ENCODE measurements at regions not wholly inside any gene's neighbourhood (a gene's known extent, or its start where the extent isn't known, plus 50 kb on each side); places are given as distances from the start of the nearest gene placed in this dataset.
"Not testable (repeated sequence)": the region's sequence is repeated elsewhere in the genome, so short reads cannot be mapped to it uniquely, and the experiment has no call there.

DNA sequence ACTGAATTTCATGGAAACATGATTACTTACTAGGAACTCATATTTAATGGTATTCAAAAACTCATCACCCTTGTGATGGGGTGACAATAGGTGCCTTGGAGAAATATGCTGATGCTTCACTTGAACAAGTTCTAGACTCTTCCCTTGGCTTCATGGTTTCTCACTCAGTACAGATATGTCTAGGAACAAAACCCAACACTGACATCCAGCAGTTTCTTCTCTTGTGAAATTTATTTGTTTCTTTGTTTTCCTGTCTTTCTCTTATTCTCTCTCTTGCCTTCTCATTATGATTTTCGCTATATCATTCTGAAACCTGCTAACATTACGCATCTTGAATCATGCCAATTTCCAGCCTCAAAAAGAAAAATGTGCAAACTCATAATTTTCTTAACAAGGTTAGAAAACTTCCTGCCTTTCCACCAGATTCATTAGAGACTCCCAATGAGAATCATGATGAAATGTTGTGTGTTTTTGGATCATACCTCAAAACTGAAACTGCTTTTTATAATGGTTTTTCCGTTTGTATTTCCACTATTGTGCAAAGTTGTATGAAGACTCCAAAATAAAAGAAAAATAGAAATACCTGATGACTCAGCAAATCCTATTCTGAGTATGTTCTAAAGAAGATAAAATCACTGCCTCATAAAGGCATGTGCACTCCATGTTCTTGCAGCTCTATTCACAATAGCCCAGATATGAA is 1021.5 kb downstream of the TMEM121 start:
- Histone ChIP-seq H3K27me3 (peaks cover 0 to 9% of the 10 kb centered on the region in 2 donors), H3K4me3 (no peak overlapping the region), H3K9me3 (no peaks in the 10 kb centered on the region), H3K27ac (no peak overlapping the region), H3K4me1 (no peaks in the 10 kb centered on the region), H3K36me3 (no peaks in the 10 kb centered on the region)
- DNase-seq (no peak), ATAC-seq (no peak)
- intact Hi-C loops (cut with DNase I), result no loop called here
- TF ChIP-seq, protein P1, sequence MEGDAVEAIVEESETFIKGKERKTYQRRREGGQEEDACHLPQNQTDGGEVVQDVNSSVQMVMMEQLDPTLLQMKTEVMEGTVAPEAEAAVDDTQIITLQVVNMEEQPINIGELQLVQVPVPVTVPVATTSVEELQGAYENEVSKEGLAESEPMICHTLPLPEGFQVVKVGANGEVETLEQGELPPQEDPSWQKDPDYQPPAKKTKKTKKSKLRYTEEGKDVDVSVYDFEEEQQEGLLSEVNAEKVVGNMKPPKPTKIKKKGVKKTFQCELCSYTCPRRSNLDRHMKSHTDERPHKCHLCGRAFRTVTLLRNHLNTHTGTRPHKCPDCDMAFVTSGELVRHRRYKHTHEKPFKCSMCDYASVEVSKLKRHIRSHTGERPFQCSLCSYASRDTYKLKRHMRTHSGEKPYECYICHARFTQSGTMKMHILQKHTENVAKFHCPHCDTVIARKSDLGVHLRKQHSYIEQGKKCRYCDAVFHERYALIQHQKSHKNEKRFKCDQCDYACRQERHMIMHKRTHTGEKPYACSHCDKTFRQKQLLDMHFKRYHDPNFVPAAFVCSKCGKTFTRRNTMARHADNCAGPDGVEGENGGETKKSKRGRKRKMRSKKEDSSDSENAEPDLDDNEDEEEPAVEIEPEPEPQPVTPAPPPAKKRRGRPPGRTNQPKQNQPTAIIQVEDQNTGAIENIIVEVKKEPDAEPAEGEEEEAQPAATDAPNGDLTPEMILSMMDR (IDR thresholded peaks at IDR 0.05), result no peak

GRCh38 chr14:106549064-106549463 is 1022.7 kb downstream of the TMEM121 start:
- Histone ChIP-seq H3K9me3 (no peaks in the 10 kb centered on the region), H3K36me3 (no peaks in the 10 kb centered on the region), H3K4me3 (no peak overlapping the region), H3K27me3 (peaks cover 0 to 9% of the 10 kb centered on the region in 2 donors), H3K27ac (no peak overlapping the region), H3K4me1 (no peaks in the 10 kb centered on the region)
- DNase-seq, result no peak
- TF ChIP-seq, protein P1 (IDR thresholded peaks at IDR 0.05), result no peak
- no peak for ATAC-seq
- intact Hi-C loops (cut with DNase I), result no loop called here

GRCh38 chr14:106551265-106551664 is 1024.9 kb downstream of the TMEM121 start:
- H3K4me3 ChIP-seq, result no peak overlapping the region
- H3K27me3 ChIP-seq, result peaks cover 0 to 9% of the 10 kb centered on the region in 2 donors
- no peak for DNase-seq
- intact Hi-C loops (cut with DNase I), result no loop called here
- TF ChIP-seq, protein P1 (IDR thresholded peaks at IDR 0.05), result no peak
- H3K9me3 ChIP-seq, result no peaks in the 10 kb centered on the region
- H3K4me1 ChIP-seq, result no peaks in the 10 kb centered on the region
- no peak for ATAC-seq
- no peaks in the 10 kb centered on the region for H3K36me3 ChIP-seq
- H3K27ac ChIP-seq, result no peak overlapping the region

- peaks cover 0 to 15% of the 10 kb centered on the region in 2 donors for H3K27me3 ChIP-seq
- intact Hi-C loops (cut with DNase I); H3K9me3 ChIP-seq; H3K4me3 ChIP-seq; H3K4me1 ChIP-seq; DNase-seq; ATAC-seq; H3K36me3 ChIP-seq; H3K27ac ChIP-seq: not testable (repeated sequence)
Measured at GRCh38 chr14:106556211-106556610, 1029.8 kb downstream of the TMEM121 start.

DNA sequence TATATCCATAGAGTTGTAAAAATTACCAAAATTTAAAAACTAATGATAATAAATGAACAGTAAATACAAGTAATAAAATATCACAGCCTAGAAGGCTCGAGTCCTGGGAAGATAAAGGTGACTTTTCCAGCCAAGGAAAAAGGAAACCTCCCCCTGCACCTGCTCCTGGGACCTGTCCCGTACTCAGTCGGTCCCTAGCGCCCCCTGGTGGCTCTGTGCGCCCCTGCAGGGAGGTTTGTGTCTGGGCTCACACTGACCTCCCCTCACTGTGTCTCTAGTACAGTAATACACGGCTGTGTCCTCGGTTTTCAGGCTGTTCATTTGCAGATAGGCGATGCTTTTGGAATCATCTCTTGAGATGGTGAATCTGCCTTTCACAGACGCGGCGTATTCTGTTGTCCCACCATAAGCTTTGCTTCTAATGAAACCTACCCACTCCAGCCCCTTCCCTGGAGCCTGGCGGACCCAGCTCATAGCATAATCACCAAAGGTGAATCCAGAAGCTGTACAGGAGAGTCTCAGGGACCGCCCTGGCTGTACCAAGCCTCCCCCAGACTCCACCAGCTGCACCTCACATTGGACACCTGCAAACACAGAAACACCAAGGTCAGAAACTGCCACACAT is 1030.4 kb downstream of the TMEM121 start:
- H3K4me3 ChIP-seq, result no peak overlapping the region
- peak in 1 of 4 donors; percentile 90 for DNase-seq
- intact Hi-C loops (cut with DNase I), result no loop called here
- H3K27me3 ChIP-seq, result peaks cover 0 to 15% of the 10 kb centered on the region in 2 donors
- no peaks in the 10 kb centered on the region for H3K4me1 ChIP-seq
- no peaks in the 10 kb centered on the region for H3K36me3 ChIP-seq
- ATAC-seq, result peak; percentile 58
- H3K27ac ChIP-seq, result no peak overlapping the region
- no peaks in the 10 kb centered on the region for H3K9me3 ChIP-seq
- TF ChIP-seq, protein P1 (IDR thresholded peaks at IDR 0.05), result peak; percentile 28 to 65

Measured in left lung (tissue), 4 donors.